Epithelial cell of prostate (primary cell): ENCODE measurements at regions not wholly inside any gene's neighbourhood (a gene's known extent, or its start where the extent isn't known, plus 50 kb on each side); places are given as distances from the start of the nearest gene placed in this dataset.

Source experiments
- DNase-seq: peaks from one replicate; pipeline ENCODE4 v3.0.0-alpha.2; 2011; ENCODE audit warnings: low read depth, low spot score
- H3K27ac ChIP-seq: fragments of 450-650 bp; 2 replicates; pipeline ENCODE4 v1.5.1; 2017; ENCODE audit warnings: mild to moderate bottlenecking

- H3K27ac ChIP-seq = no peak overlapping the region
- DNase-seq = no peak
Measured at GRCh38 chr2:104648376-104648775, 205.5 kb upstream of the POU3F3 start.

GRCh38 chr2:104649866-104650265 lies 204.0 kb upstream of the POU3F3 start:
- H3K27ac ChIP-seq = no peak overlapping the region

DNA sequence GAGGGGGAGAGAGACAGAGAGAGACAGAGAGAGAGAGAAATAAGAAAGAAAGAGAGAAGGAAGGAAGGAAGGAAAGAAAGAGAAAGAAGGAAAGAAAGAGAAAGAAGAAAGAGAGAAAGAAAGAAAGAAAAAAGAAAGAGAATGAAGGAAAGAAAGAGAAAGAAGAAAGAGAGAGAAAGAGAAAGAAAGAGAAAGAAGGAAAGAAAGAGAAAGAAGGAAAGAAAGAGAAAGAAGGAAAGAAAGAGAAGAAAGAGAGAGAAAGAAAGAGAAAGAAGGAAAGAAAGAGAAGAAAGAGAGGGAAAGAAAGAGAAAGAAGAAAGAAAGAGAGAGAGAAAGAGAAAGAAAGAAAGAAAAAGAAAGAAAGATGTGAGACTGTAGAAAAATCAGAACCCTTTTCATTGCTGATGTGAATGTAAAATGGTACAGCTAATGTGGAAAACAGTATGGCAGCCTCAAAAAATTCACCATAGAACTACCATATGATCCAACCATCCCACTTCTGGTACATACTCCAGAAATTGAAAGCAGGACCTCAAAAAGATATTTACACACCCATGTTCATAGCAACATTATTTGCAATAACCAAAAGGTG lies 203.4 kb upstream of the POU3F3 start:
- no peak for DNase-seq
- H3K27ac ChIP-seq = no peak overlapping the region

More at GRCh38 chr2:104649866-104650265, 204.0 kb upstream of the POU3F3 start:
- no peak for DNase-seq

DNA sequence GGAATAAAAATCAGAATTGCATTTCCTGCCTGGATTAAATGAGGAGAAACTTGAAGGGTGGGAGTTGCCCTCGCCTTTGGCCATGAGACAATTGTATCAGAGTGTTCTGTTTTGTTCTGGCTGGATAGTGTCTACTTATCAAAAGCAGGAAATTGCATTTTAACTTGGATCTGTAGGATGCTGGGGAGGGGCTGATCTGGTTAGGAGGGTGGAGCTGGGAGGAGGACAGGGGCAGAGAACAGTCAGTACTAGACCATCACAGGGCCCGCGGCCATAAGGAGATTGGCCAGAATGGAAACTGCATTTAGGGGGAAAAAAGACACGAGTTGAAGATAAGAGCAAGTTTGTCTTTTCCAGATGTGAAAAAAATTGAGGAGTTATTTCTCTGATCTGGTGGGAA lies 199.1 kb upstream of the POU3F3 start:
- H3K27ac ChIP-seq = no peak overlapping the region
- DNase-seq = no peak

DNA sequence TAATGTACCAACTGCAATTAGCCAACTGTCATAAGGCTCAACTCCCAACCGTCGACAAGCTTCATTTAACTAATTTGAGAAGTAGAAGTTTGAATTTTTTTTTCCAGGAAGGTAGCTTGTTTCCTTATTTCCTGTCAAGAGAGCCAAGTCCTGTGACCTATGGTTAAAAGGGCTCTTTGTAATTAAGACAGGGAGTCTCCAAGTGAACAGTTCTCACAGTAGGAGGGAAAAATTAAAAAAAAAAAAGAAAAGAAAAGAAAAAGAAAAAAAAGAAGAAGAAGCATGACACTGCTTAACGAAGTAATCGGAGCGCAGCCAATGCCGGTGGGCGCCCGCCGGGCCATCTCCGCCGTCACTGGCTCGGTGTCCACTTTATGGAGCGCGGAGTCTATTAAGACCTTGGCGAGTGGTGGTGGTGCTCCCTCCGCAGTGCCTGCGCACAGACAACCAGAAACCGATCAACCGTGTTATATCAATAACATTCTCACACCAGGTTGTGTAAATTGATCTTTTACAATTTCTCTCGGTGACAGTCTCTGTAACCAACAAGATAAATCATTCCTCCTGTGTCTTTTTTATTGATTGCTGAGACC lies 197.2 kb upstream of the POU3F3 start:
- H3K27ac ChIP-seq = no peak overlapping the region
- no peak for DNase-seq

GRCh38 chr2:104658144-104658835 lies 195.6 kb upstream of the POU3F3 start:
- no peak for DNase-seq
- H3K27ac ChIP-seq = no peak overlapping the region

GRCh38 chr2:104658904-104659591 lies 194.9 kb upstream of the POU3F3 start:
- H3K27ac ChIP-seq = no peak overlapping the region
- DNase-seq = no peak

DNA sequence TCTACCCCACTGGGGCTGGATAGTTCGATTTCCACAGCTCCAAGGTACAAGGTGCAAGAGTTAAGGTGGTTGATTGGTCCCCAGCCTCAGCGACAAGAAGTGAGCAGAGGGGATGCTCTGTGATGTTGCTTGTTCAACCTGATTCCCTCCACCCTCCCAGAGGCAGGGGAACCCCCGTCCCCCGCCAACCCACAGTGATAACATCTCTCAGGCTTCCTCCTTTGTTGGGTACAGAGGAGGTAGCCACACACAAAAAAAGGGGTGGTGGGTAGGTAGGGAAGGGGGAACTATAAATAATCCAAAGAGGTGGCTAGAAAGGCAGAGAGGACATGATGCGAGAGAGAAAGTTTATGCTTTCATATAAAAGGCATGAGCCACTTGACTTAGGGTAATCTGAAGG lies 192.9 kb upstream of the POU3F3 start:
- DNase-seq = no peak
- H3K27ac ChIP-seq = no peak overlapping the region

DNA sequence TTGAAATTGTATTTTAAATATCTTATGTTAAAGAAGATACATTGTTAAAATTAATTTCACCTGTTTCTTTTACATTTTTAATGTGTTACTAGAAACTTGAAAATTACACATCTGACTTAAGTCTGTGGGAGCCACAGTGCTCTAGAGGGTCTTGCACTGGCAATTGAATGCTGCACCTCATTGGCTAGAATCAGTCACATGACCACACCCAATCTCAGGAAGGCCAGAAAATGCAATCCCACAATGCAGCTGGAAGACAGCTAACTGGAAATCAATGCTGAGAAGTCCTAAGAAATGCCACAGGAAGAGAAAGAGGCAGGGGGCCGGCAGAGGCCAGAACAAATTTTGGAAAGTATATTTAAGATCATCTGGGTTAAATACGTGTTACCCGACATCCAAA lies 189.2 kb upstream of the POU3F3 start:
- DNase-seq = no peak
- H3K27ac ChIP-seq = no peak overlapping the region

- no peak for DNase-seq
- no peak overlapping the region for H3K27ac ChIP-seq
Measured at GRCh38 chr2:104668631-104669030, 185.3 kb upstream of the POU3F3 start.

GRCh38 chr2:104673225-104673624 lies 180.7 kb upstream of the POU3F3 start:
- no peak for DNase-seq
- H3K27ac ChIP-seq = no peak overlapping the region

DNA sequence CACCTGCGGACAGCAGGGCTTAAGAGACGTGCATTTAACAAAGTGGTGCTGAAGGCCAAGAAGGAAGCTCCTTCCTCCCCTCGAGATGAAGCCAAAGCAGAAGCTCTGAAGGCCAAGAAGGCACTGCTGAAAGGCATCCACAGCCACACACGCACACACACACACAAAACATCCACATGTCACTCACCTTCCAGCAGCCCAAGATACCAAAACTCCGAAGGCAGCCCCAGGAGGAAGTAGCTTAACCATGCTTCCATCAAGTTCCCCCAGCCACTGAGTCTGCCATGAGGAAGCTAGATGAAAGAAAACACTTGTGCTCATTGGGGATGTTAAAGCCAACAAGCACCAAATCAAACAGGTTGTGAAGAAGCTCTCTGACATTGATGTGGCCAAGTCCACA lies 175.7 kb upstream of the POU3F3 start:
- DNase-seq = no peak
- no peak overlapping the region for H3K27ac ChIP-seq

DNA sequence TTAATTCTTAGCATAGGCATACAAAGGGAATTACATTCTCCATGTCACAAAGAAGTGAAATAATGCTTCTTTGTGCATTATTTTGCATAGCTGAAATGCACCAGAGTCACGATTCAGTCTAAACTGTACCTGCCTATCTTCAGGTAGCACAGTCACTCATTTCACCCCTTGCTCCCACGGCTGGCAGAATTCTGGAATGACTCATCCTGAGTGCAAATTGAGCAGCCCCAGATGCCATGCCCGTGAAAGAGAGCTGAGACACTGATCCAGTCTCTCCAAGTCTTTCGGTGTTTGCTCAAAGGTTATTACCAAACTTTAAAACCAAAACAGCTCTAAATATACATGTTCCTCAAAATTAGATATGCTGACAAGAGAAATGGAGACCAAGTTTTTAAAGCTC lies 168.3 kb upstream of the POU3F3 start:
- no peak for DNase-seq
- H3K27ac ChIP-seq = no peak overlapping the region

DNA sequence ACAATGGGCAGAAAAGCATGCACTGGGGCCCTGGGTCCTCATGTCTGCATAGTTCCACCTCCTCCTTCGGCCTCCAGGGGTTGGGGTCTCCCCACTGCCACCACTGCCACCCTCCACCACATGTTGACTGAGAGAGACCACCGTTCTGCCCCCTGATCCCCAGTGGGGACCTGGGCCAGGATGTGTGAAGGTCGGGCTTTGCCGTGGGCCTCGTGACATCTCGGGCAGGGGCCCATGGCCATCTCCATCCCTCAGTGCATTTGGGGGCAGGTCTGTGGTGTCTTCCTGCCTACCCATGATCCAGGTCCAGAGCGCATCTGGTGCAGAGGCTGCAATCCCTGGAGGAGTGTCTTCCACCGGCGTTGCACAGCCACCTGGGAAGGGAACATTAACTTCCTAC lies 166.8 kb upstream of the POU3F3 start:
- no peak overlapping the region for H3K27ac ChIP-seq
- DNase-seq = no peak

DNA sequence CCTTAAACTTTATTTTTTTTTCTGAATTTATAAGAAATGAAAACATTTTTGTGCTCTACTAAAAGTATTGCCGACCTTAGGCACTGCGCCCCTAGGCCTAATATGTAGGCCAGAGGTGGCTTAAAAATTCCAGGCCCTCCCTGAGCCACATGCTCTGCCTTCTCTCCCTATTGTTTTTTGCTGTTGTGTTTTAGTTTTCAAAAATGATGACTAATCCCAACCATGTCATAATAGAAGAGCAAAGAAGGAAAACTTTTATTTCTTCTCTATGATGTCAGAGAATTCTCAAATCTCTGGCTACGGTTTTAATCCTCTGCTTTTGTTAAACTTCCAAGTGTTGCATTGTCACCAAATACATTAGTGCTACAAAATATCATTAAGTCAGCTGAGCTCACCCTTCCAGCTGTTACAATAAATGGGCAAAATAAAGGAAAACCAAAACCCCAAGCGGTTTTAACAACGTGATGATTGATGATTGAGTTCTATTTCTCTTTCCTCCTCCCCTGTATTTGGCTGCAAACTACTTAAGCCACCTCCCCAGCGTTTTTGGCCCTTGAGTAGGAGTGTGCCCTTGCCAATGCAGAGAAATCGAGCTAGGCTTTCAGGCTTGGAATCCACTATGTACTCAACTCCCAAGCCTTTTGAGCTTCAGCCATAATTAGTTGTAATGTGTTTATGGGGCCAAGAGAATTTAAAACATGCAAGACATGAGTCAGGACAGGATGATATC lies 163.5 kb upstream of the POU3F3 start:
- H3K27ac ChIP-seq = no peak overlapping the region
- no peak for DNase-seq

- no peak for DNase-seq
- H3K27ac ChIP-seq = no peak overlapping the region
Measured at GRCh38 chr2:104698276-104698675, 155.6 kb upstream of the POU3F3 start.

GRCh38 chr2:104701411-104701911 lies 152.5 kb upstream of the POU3F3 start:
- DNase-seq = no peak
- H3K27ac ChIP-seq = no peak overlapping the region

DNA sequence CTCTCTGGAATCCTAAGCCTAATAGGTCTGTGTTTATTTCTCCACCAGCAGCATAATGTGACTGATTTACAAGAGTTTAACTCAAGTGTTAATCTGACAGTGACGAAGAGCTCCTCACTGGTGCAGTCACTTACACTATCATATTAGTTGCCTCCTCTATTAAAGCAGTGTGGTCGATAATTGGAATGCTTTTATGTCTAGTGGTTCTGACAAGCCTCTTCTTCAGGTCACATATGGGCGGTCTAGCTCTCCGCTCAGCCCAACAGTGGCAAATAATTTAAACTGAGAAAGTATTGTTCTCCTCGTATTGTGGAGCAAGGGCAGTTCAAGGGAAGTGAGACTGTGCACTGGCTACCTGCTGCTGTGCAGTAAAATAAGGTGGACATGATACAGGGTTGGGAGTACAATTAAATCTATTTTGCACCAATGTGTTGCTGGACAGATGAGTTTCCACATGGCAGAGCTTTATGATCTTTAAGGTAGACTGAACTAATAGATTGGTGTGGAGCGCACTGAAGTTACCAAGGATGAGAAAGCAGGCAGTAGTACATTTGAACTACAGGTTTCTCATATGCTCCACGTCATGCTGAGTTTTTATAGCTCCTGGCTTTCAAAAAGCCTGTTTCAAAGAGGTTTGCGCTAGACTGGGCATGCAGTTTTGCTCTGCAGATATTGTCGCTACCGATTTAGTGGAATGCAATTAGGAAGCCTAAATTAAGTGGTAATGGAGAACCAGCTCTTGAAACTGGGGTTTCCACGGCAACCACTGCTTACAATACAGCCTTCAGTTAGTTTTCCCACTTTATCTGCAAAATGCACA lies 151.7 kb upstream of the POU3F3 start:
- DNase-seq = peak; percentile 2
- no peak overlapping the region for H3K27ac ChIP-seq

DNA sequence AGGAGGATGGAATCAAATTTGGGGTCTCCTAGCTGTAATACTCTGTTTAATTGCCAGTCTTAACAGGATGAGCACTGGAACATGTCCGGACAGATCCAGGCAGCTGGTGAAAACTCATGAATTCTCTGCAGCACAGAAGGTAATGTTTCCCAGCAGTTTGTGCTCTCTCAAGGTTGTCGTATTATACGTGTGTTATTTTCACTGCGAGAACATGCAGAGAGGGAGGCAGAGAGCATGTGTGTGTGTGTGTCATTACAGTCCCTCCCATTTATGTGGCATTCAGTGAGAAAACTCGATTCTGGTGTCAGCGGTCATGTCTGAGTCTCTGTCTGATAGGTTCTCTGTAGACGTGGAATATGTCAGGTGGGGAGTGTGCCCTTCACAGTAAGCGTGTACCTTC lies 150.2 kb upstream of the POU3F3 start:
- no peak overlapping the region for H3K27ac ChIP-seq

More for the DNA sequence above, 150.2 kb upstream of the POU3F3 start:
- DNase-seq = peak; percentile 0
